Brain microvascular endothelial cell (primary cell): ENCODE measurements at regions not wholly inside any gene's neighbourhood (a gene's known extent, or its start where the extent isn't known, plus 50 kb on each side); places are given as distances from the start of the nearest gene placed in this dataset.

Source experiments
- DNase-seq: peaks from one replicate; pipeline ENCODE4 v3.0.0-alpha.2; 2020
- H3K27ac ChIP-seq: fragments of 250-450 bp; sonication (Bioruptor Pico); 2 replicates; pipeline ENCODE4 v1.5.1; 2020; ENCODE audit warnings: mild to moderate bottlenecking, moderate library complexity
- H3K27me3 ChIP-seq: fragments of 250-450 bp; sonication (Bioruptor Pico); replicated peaks from 2 replicates; pipeline ENCODE4 v1.5.1; 2020; ENCODE audit warnings: mild to moderate bottlenecking
- H3K36me3 ChIP-seq: fragments of 250-450 bp; sonication (Bioruptor Pico); replicated peaks from 2 replicates; pipeline ENCODE4 v1.5.1; 2020; ENCODE audit warnings: mild to moderate bottlenecking
- H3K4me3 ChIP-seq: 2 replicates; pipeline ENCODE4 v1.5.1; 2011; ENCODE audit warnings: low read depth, mild to moderate bottlenecking, control low read depth, low read length, moderate library complexity
- in situ Hi-C: cut with HindIII; loops from 2 replicates; pipeline ENCODE4 v1.10.0; 2017; ENCODE audit warnings: low sequenced_read_pairs, low pct_ligation_motif_present
- TF ChIP-seq, protein P1 (sequence below): IDR thresholded peaks from 2 replicates; pipeline ENCODE4 v1.5.1; 2011; ENCODE audit warnings: low read depth, mild to moderate bottlenecking, moderate library complexity, low read length, control low read depth, inconsistent platforms; ENCODE audit errors: missing control alignments

DNA sequence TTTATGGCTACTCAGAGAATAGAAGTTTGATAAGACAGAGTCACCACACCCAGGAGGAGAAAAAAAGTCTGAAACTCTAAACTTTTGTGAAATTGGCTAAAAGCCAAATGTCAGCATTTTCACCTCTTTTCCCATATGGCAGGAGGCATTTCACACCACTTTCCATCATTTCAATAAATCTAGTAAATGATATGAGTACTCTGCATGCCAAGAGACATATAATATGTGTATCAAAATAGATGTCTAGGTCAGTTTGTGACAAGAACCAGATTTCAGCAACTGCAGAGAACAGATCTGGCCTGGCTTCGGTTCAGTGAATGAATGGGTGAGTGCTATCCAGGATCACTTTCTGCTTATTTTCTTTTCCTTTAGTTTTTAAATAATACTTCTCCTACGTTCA is 470.8 kb downstream of the ENC1 start:
- H3K36me3 ChIP-seq = no peaks in the 10 kb centered on the region
- H3K4me3 ChIP-seq = no peak overlapping the region
- no peaks in the 10 kb centered on the region for H3K27me3 ChIP-seq
- no peak overlapping the region for H3K27ac ChIP-seq
- no peak for DNase-seq
- TF ChIP-seq, protein P1, sequence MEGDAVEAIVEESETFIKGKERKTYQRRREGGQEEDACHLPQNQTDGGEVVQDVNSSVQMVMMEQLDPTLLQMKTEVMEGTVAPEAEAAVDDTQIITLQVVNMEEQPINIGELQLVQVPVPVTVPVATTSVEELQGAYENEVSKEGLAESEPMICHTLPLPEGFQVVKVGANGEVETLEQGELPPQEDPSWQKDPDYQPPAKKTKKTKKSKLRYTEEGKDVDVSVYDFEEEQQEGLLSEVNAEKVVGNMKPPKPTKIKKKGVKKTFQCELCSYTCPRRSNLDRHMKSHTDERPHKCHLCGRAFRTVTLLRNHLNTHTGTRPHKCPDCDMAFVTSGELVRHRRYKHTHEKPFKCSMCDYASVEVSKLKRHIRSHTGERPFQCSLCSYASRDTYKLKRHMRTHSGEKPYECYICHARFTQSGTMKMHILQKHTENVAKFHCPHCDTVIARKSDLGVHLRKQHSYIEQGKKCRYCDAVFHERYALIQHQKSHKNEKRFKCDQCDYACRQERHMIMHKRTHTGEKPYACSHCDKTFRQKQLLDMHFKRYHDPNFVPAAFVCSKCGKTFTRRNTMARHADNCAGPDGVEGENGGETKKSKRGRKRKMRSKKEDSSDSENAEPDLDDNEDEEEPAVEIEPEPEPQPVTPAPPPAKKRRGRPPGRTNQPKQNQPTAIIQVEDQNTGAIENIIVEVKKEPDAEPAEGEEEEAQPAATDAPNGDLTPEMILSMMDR = no peak
- in situ Hi-C loops = no loop called here

- TF ChIP-seq, protein P1 = no peak
- Histone ChIP-seq H3K36me3 (no peaks in the 10 kb centered on the region), H3K27ac (peak overlapping the region; percentile 77), H3K4me3 (no peak overlapping the region), H3K27me3 (no peaks in the 10 kb centered on the region)
- no peak for DNase-seq
- in situ Hi-C loops = no loop called here
Measured at GRCh38 chr5:74167930-74168315, 472.6 kb downstream of the ENC1 start.

DNA sequence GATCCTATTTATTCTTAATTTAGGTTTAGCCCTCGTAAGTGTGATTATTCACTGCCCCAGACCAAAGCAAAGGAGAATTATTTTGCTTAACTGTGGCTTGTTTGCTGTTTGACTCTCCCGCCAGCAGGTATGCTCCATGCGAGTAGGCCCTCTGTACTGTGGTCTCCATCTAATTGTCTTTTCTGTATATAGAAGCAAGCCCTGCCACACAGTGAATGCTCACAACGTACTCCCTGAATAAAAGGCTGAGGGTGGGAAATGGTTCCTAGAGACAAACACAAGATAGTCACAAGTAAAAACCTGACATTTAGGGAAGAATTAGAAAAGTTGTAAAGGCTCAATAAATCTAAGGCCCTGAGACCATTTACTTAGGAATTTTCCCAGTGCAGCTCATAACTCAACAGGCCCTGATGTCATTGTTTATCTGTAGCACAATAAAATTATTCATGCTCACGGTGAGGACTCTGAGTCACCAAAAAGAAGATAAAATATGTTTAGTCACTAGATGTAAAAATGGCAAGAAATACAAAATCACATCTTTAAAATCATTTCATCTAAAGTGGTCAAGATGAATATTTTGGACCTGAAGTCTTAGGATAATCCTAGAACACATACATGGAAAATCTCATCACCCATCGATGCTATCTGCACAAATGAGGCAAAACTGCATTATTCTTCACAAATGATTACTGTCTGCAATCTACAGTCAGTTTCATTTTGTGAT is 473.2 kb downstream of the ENC1 start:
- DNase-seq = peak; percentile 79
- TF ChIP-seq, protein P1 = no peak
- in situ Hi-C loops = no loop called here

DNA sequence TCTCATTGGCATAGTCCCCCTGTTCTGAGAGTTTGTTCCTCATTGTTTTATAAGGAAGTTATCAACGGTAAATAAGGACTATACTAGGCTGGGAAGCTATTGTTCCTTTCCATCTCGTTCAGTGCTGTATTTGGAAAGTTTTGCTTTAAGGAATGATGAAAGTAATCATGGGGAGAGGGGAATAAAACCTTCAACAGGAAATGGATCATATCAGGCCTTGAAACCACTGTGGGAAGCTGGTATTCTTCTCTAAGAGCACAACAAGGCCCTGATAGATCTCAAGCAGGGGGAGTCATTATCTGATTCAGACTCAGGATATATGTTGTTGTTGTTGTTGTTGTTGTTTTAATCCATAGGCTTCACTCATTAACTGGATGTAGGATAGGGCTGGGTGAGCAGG is 474.5 kb downstream of the ENC1 start:
- DNase-seq = peak; percentile 55
- no peaks in the 10 kb centered on the region for H3K27me3 ChIP-seq
- H3K4me3 ChIP-seq = no peak overlapping the region
- H3K36me3 ChIP-seq = no peaks in the 10 kb centered on the region
- H3K27ac ChIP-seq = peak overlapping the region; percentile 77
- TF ChIP-seq, protein P1 = no peak
- in situ Hi-C loops = no loop called here

More for the DNA sequence above, 473.2 kb downstream of the ENC1 start:
- H3K4me3 ChIP-seq = no peak overlapping the region
- no peaks in the 10 kb centered on the region for H3K27me3 ChIP-seq
- H3K27ac ChIP-seq = peak overlapping the region; percentile 77
- H3K36me3 ChIP-seq = no peaks in the 10 kb centered on the region

DNA sequence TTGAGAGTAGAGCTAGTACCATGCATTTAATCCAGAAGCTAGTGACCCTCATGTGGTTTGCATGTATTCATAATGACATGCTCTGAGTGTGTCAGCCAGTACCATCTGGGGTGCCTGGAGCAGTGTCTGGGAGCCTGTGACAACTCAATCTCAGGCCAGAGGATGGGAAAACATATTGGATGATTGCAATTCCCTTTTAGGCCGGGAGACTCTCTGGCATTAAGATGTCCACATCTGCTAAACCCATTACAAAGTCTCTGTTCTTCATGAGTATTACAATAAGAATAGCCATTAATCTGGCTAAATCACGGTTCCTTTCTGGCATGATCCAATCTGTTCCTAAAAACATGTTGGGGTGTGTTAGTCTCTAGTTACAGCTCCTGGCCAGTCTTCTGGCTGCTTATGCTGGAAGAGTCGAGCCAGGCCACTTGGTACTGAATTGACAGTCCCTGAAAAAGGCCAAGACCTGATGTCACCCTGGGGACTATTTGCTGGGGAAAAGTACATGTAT is 475.7 kb downstream of the ENC1 start:
- in situ Hi-C loops = no loop called here

More for the DNA sequence above, 475.7 kb downstream of the ENC1 start:
- no peak for DNase-seq
- H3K27me3 ChIP-seq = no peaks in the 10 kb centered on the region
- TF ChIP-seq, protein P1 = no peak
- no peaks in the 10 kb centered on the region for H3K36me3 ChIP-seq
- H3K4me3 ChIP-seq = no peak overlapping the region
- H3K27ac ChIP-seq = no peak overlapping the region
